ENCODE measurements at regions not wholly inside any gene's neighbourhood (a gene's known extent, or its start where the extent isn't known, plus 50 kb on each side); places are given as distances from the start of the nearest gene placed in this dataset.

DNA sequence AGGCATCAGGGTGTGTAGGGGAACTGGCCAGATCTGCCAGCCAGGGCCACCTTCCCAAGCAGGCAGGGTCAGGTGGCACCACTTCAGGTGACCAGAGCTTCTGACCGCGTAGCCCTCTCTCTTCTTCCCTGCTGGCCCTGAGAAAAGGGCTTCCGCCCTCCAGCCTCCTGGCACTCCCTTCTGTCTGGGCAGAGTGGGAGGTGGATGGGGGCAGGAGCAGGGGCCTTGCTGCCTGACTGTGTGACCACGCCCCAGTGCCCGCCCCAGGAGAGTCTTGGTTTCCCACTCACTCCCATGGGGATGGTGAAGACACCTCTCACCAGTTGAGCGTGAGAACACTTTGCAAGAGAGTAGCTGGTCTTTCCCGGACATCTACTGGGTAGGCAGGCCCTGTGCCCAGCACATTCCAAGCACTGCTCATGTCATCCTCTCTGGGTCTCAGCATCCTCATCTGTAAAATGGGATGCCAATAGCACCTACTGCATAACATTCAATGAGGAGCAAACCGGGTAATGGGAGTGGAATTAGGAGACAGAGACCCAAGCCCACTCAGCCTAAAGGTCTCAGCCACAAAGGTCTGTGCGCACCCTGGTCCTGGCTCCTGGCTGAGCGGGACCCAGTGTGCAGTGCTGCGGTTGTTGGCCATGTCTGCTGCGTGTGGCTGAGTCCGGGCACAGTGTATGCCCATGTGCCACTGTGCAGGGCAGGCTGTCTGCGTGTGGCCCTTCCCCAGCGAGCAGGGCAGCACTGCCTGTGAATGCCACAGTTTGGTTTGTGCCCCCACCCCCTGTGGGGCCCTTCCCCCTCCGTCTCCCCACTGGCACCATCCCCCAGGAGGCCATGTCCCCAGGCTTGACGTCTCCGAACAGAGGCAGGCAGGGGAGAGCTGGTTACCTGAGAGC, 179.1 kb upstream of the IER5L start:
- Mint-ChIP-seq H3K27me3 (ENCODE audit: low read depth) (peaks cover 2% of the 10 kb centered on the region), H3K4me1 (ENCODE audit: low read depth) (no peaks in the 10 kb centered on the region), H3K4me3 (no peak overlapping the region), H3K9me3 (ENCODE audit: insufficient read depth) (peaks cover 5% of the 10 kb centered on the region), H3K27ac (no peak overlapping the region), H3K36me3 (ENCODE audit: low read depth) (no peaks in the 10 kb centered on the region)
- CTCF ChIA-PET: interaction anchor here (1.1 kb wide), 1 partner anchor 99 kb away, joined by 3 read pairs; no protein-coding TSS in a partner anchor
- POLR2A ChIA-PET: interaction anchor here (0.6 kb wide), 1 partner anchor 10 kb away, joined by 4 read pairs; no protein-coding TSS in a partner anchor
- DNase-seq: no peak
- no peak for ATAC-seq

DNA sequence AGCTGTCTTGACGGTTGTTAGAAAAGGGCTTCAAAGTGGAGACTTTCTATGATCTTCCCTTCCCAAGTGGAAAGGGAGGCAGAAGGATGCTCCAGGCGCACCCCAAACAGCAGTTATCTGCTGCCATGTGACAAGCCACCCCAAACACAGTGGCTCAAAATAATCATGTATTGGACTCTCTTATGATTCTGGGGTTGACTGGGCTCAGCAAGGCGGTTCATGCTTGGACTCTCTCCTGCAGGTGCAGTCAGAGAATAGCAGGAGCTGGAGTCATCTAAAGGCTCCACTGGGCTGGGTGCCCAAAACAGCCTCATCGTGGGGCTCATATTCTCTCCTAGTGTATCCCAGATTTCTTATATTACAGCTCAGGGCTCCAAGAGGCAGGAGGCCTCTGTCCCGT, 177.6 kb upstream of the IER5L start:
- ChIA-PET POLR2A (no interaction called here), CTCF (no interaction called here)
- Mint-ChIP-seq H3K27ac (no peak overlapping the region), H3K4me1 (ENCODE audit: low read depth) (peaks cover 2% of the 10 kb centered on the region), H3K36me3 (ENCODE audit: low read depth) (no peaks in the 10 kb centered on the region), H3K9me3 (ENCODE audit: insufficient read depth) (peaks cover 5% of the 10 kb centered on the region), H3K4me3 (no peak overlapping the region), H3K27me3 (ENCODE audit: low read depth) (peaks cover 9% of the 10 kb centered on the region)
- no peak for DNase-seq
- ATAC-seq: no peak

DNA sequence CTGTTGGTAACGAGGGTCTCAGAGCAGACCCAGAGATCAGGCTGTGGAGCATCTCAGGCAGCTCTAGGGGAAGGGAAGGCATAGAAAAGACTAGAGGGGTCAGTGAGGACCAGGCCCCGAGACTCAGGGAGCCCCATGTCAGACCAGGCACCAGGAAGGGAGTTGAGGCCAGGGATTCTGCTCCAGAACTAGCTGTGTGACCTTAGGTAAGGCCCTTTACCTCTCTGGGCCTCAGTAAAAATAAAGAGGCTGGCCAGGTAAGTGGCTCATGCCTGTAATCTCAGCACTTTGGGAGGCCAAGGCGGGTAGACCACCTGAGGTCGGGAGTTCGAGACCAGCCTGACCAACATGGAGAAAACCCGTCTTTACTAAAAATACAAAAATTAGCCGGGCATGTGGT, 176.4 kb upstream of the IER5L start:
- ChIA-PET POLR2A (interaction anchor here (0.5 kb wide), 1 partner anchor 9 kb away, joined by 3 read pairs; no protein-coding TSS in a partner anchor), CTCF (no interaction called here)
- H3K4me1 Mint-ChIP-seq (ENCODE audit: low read depth): peaks cover 2% of the 10 kb centered on the region
- H3K27me3 Mint-ChIP-seq (ENCODE audit: low read depth): peaks cover 9% of the 10 kb centered on the region
- H3K27ac Mint-ChIP-seq: no peak overlapping the region
- ATAC-seq (no peak), DNase-seq (no peak)
- no peaks in the 10 kb centered on the region for H3K36me3 Mint-ChIP-seq (ENCODE audit: low read depth)
- H3K9me3 Mint-ChIP-seq (ENCODE audit: insufficient read depth): peaks cover 5% of the 10 kb centered on the region
- H3K4me3 Mint-ChIP-seq: no peak overlapping the region

DNA sequence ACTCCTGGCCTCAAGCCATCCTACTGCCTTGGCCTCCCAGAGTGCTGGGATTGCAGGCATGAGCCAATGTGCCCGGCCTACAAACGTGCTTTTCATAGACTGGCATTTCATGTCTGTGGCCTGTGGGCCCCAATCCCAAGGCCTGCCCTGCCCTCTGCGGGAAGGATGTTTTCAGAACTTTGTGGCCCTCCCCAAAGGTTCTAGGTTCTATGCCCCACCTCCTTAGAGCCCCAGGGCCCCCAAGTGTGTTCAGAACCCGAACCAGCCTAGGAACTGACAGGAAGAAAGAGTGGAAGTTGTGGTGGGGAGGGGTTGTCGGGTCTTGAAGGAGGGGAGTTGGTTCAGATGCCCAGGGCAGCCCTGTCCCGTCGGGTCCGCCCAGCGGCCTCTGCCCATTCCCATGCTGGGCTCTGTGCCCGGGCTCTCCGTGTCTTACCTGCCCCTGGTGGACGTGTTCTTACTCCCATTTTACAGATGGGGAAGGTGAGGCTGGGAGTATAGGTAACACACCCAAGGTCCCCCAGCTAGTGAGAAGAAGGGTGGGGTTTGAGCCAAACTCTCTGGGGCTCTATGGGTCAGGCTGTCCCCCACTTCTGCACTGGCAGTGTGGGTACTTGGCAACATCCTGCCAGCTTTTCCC, 175.8 kb upstream of the IER5L start:
- H3K27me3 Mint-ChIP-seq (ENCODE audit: low read depth): peaks cover 9% of the 10 kb centered on the region
- POLR2A ChIA-PET: interaction anchor here (0.5 kb wide), 1 partner anchor 8 kb away, joined by 3 read pairs; no protein-coding TSS in a partner anchor
- H3K36me3 Mint-ChIP-seq (ENCODE audit: low read depth): no peaks in the 10 kb centered on the region
- no peak overlapping the region for H3K4me3 Mint-ChIP-seq
- H3K9me3 Mint-ChIP-seq (ENCODE audit: insufficient read depth): peaks cover 5% of the 10 kb centered on the region
- H3K4me1 Mint-ChIP-seq (ENCODE audit: low read depth): peaks cover 2% of the 10 kb centered on the region
- ATAC-seq (no peak), DNase-seq (no peak)
- CTCF ChIA-PET: no interaction called here
- no peak overlapping the region for H3K27ac Mint-ChIP-seq

DNA sequence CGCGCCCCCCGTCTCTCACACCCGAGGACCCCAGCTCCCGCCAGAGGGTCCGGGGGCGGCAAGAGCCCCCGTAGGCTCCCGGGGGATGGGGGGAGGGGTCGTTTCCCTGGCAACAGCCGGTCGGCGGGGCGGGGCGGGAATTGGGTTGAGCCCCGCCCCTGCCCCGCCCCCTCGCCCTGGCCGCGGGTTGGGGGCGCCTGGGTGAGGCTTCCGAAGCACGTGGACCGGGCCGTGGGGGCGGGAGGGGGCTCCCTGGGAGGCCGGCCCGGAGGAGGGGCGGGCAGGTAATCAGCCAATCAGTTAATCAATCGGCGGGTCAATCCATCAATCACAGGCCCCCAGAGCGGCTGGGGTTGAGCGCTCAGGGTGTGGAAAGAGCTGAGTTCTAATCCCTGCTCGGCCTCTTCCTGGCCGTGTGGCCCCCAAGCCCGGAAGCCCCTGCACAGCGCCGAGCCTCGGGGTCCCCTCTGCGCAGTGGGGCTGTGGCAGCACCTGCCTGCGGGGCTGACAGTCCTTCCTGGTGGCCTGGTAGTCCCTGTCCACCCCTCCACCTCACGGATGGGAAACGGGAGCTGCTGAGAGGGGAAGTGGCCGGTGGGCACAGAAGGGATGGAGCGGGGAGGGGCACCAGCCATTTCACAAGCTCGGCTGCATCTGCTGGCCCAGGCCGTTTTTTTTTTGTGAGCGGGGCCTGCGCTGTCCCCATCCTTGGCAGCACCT, 174.2 kb upstream of the IER5L start:
- H3K9me3 Mint-ChIP-seq (ENCODE audit: insufficient read depth): peaks cover 5% of the 10 kb centered on the region

DNA sequence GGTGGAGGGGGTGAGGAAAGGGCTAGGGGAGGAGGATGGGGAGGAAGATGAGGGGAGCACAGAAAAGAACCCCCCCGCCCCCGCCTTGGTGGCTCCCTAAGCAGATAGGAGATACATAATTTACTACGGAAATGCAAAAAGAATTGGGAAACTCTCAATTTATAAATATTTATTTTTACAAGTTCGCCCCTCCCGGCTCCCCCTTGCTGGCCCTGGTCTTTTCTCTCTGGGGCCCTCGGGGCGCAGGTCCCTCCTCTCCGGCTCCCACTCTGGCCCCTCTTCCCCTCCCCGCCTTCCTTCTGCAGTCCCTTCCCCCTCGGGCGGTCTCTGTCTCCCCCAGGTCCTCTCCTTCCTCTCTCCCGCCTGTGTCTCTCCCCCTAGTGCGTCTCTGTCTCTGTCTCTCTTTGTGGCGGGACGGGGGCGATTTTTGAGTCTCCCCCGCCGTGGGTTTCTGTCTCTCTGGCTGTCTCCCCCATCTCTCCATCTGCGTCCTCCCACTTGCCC, 173.6 kb upstream of the IER5L start:
- ATAC-seq (no peak), DNase-seq (no peak)
- H3K9me3 Mint-ChIP-seq (ENCODE audit: insufficient read depth): peaks cover 5% of the 10 kb centered on the region
- H3K27me3 Mint-ChIP-seq (ENCODE audit: low read depth): peaks cover 9% of the 10 kb centered on the region
- POLR2A ChIA-PET: no interaction called here
- CTCF ChIA-PET: no interaction called here
- H3K4me1 Mint-ChIP-seq (ENCODE audit: low read depth): peaks cover 5% of the 10 kb centered on the region
- H3K36me3 Mint-ChIP-seq (ENCODE audit: low read depth): no peaks in the 10 kb centered on the region
- H3K4me3 Mint-ChIP-seq: peak overlapping the region; percentile 3
- H3K27ac Mint-ChIP-seq: no peak overlapping the region

More for the DNA sequence above, 174.2 kb upstream of the IER5L start:
- ChIA-PET CTCF (no interaction called here), POLR2A (no interaction called here)
- H3K4me3 Mint-ChIP-seq: no peak overlapping the region
- no peak for DNase-seq
- H3K36me3 Mint-ChIP-seq (ENCODE audit: low read depth): no peaks in the 10 kb centered on the region
- no peak for ATAC-seq
- peaks cover 2% of the 10 kb centered on the region for H3K4me1 Mint-ChIP-seq (ENCODE audit: low read depth)
- peaks cover 9% of the 10 kb centered on the region for H3K27me3 Mint-ChIP-seq (ENCODE audit: low read depth)
- no peak overlapping the region for H3K27ac Mint-ChIP-seq

DNA sequence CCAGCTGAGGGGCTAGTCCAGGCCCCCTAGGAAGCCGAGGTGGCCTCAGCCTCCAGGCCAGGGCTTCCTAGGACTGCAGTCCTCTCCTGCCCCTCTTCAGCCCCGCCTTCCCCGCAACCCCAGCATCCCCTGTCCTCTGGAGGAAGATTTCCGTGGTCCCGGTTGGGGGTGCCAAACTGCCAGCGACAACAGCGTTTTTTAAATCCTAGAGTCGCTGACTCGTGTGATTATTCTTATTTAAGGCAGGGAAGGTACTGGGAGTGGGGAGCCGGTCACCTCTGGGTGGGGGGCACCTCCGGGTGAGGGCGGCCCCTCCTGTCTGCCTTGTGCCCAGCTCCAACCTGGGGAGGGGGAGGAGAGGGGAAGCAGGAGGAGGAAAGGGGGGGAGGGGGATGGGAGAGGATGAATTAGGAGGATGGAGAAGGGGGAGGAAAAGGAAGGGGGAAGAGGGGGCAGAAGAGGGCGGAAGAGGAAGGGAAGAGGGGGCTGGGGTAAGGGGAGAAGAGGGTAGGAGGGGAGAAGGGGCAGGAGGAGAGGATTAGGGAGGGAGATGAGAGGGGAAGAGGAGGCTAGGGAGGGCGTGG, 173.1 kb upstream of the IER5L start:
- POLR2A ChIA-PET: no interaction called here
- Mint-ChIP-seq H3K9me3 (ENCODE audit: insufficient read depth) (peaks cover 5% of the 10 kb centered on the region), H3K27me3 (ENCODE audit: low read depth) (peaks cover 9% of the 10 kb centered on the region), H3K27ac (no peak overlapping the region), H3K4me1 (ENCODE audit: low read depth) (peaks cover 10% of the 10 kb centered on the region), H3K4me3 (no peak overlapping the region), H3K36me3 (ENCODE audit: low read depth) (no peaks in the 10 kb centered on the region)
- CTCF ChIA-PET: no interaction called here
- DNase-seq (no peak), ATAC-seq (no peak)

DNA sequence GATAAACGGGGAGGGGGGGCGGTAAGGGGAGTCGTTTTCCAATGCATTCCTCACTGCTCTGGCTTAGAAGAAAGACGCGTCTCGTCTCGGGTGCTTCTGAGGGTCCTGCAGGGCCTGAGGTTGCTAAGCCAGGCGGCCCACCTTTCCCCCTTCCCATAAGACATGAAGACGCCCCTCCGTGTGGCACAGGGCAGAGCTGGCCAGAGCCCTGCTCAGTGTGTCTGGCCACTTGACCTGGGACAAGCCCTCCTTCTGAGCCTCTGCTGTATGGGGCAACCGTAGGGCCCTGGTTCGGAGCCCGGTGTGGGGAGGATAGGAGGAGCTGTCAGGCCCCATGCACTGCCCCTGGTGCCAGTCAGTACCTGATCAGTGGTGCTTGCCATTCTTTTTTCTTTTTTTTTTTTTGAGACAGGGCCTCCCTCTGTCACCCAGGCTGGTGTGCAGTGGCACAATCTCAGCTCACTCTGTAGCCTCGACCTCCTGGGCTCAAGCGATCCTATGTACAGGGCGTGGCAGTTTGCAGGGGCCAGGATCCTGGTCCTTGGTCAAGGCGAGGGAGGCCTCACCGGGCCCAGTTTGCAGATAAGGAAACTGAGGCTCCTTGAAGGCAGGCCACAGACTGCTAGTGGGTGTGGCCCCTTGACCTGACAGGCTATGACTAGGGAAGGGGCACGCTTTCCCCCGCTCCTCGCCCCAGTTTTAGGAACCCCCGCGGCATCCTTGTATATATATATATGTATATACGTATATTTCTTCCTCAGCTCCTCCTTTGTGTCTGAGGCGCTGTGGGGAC, 172.3 kb upstream of the IER5L start:
- Mint-ChIP-seq H3K27me3 (ENCODE audit: low read depth) (peaks cover 9% of the 10 kb centered on the region), H3K9me3 (ENCODE audit: insufficient read depth) (no peaks in the 10 kb centered on the region), H3K36me3 (ENCODE audit: low read depth) (no peaks in the 10 kb centered on the region), H3K27ac (no peak overlapping the region), H3K4me3 (no peak overlapping the region), H3K4me1 (ENCODE audit: low read depth) (peaks cover 16% of the 10 kb centered on the region)
- POLR2A ChIA-PET: no interaction called here
- CTCF ChIA-PET: no interaction called here
- ATAC-seq (no peak), DNase-seq (no peak)

DNA sequence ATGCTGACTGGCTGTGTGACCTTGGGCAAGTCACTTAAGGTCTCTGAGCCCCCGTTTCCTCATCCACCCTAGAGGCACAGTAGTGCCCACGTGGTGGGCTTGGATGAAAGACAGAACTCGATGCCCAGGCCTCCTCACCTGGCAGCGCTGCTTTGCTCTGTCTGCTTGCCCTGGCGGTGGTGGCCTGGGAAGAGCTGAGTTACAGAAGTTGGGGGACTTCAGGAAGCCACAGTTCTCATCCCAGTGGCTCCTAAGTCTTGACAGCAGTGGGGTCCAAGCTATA, 171.5 kb upstream of the IER5L start:
- ChIA-PET POLR2A (no interaction called here), CTCF (no interaction called here)
- H3K36me3 Mint-ChIP-seq (ENCODE audit: low read depth): no peaks in the 10 kb centered on the region
- H3K27ac Mint-ChIP-seq: no peak overlapping the region
- no peak overlapping the region for H3K4me3 Mint-ChIP-seq
- peaks cover 16% of the 10 kb centered on the region for H3K4me1 Mint-ChIP-seq (ENCODE audit: low read depth)
- H3K27me3 Mint-ChIP-seq (ENCODE audit: low read depth): peaks cover 7% of the 10 kb centered on the region
- H3K9me3 Mint-ChIP-seq (ENCODE audit: insufficient read depth): no peaks in the 10 kb centered on the region
- no peak for DNase-seq
- ATAC-seq: no peak

DNA sequence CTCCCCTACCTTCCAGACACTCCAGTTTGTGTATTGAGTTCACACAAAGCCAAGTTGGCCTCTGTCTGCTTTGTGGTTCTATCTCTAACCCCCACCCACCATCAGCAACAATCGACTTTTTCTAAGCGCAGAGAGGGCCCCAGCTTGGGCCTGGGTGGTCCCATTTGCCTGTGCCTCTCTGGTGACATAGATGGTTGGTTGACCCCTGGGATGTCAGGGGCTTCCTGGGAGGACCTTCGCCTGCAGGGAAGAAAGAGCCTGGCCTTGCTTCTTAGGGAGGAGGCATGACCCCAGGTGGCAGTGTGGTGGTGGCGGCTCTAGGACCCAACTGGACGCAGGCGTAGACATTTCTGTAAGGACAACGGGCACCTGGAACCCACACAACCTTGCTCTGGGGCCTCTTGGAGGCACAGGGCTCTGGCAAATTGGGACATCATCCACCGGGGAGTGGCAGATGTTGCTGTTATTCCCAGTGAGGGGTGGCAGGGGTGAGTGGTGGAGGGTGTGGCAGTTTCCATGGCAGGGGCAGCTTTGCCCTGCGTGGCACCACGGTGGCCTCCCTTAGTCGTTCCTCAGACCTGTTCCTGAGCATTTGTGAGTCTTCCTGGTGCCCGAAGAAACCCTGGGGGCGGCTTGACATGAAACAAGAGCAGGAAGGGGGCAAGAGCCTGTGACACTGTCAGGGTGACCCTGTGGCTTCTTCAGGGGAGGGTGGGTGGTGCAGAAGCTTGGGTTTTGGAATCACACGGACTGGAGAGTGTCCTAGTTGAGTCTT, 171.0 kb upstream of the IER5L start:
- ATAC-seq (no peak), DNase-seq (no peak)
- ChIA-PET POLR2A (no interaction called here), CTCF (interaction anchor here (0.9 kb wide), 1 partner anchor 275 kb away, joined by 3 read pairs; no protein-coding TSS in a partner anchor)
- no peak overlapping the region for H3K4me3 Mint-ChIP-seq
- peaks cover 16% of the 10 kb centered on the region for H3K4me1 Mint-ChIP-seq (ENCODE audit: low read depth)
- H3K27ac Mint-ChIP-seq: peak overlapping the region; percentile 0
- H3K36me3 Mint-ChIP-seq (ENCODE audit: low read depth): no peaks in the 10 kb centered on the region
- H3K9me3 Mint-ChIP-seq (ENCODE audit: insufficient read depth): no peaks in the 10 kb centered on the region
- peaks cover 7% of the 10 kb centered on the region for H3K27me3 Mint-ChIP-seq (ENCODE audit: low read depth)

All from activated CD8-positive, alpha-beta T cell treated with anti-CD3 and anti-CD28 coated beads, Interleukin-2, amount 10 ng/mL, durations not matched to agents 7 days and 5 days (primary cell).